GM04503 (cell line): ENCODE measurements at regions not wholly inside any gene's neighbourhood (a gene's known extent, or its start where the extent isn't known, plus 50 kb on each side); places are given as distances from the start of the nearest gene placed in this dataset.
A peak's percentile ranks its signal among the peaks of the same experiment; 100 is the strongest.
"Not testable (repeated sequence)": the region's sequence is repeated elsewhere in the genome, so short reads cannot be mapped to it uniquely, and the experiment has no call there.

Experiments used
- DNase-seq: peaks from one replicate; pipeline ENCODE4 v3.0.0-alpha.2; 2012; ENCODE audit warnings: low read depth

GRCh38 chr3:154819491-154819890, 260.6 kb upstream of the MME start:
- no peak for DNase-seq

- DNase-seq, result no peak
Observed at GRCh38 chr3:154818676-154819255, 261.4 kb upstream of the MME start.

DNA sequence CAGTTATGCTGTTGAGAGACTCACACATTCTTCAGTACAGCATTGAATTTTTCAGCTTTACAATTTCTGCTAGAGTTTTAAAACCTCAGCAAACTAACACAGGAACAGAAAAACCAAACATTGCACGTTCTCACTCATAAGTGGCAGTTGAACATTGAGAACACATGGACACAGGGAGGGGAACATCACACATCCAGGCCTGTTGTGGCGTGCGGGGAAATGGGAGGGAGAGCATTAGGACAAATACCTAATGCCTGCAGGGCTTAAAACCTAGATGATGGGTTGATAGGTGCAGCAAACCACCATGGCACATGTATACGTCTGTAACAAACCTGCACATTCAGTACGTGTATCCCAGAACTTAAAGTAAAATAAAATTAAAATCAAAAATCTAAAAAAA, 270.1 kb upstream of the MME start:
- not testable (repeated sequence) for DNase-seq

DNA sequence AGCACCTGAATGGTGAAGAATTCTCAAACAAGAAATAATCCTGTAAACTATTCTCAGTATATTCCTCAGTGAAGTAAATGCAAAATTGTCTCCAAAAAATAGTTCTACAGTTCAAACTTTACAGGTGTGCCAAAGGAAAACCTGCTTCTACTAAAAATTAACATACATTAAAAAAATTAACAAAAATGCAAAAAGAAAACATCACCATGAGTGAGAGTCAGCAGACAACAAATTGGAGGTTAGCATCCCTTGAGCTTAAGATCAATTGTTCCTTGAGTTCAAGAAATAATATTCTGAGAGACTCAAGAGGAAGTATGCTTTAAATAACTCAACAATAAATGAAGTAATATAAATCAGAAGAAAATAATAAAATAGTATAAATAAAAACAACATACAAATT, 278.4 kb upstream of the MME start:
- no peak for DNase-seq

GRCh38 chr3:154799800-154800199, 280.3 kb upstream of the MME start:
- DNase-seq, result no peak

DNA sequence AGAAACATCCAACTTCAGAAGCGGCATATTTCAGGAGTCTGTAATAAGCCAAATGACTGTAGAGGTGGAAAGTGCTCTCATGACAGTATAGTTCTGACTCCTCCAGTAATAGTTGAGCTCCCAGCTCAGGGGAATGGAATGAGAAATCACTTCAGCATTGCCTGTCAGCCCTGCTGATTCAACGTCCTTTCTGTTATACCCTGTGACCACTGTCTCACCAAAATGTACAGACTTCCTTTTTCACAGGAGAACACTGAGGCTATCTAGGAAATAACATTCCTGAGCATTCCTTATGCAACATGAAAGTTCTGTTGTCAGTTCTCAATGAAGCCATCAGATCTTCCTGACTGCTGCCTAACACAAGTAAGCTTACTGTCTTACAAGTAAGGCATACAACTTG, 284.5 kb upstream of the MME start:
- peak; percentile 91 for DNase-seq

GRCh38 chr3:154794814-154795445, 285.2 kb upstream of the MME start:
- no peak for DNase-seq

DNA sequence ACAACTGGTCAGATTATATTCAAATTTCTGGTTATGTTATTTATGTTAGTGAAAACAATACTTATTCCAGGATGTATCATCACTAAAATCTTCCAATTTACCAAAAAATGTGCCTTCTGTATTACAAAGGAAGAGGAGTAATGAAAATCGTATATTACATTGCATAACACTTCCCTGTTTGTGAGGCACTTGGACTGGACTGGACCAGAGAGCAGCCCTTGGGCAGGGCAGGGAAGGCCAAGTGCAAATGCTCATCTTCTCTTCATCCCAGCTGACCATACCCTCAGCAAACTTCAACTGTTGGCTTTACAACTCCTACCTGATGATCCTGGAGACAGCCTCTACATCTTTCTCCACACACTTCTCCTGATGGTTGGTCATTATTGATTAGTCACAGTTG, 285.7 kb upstream of the MME start:
- DNase-seq, result no peak

DNA sequence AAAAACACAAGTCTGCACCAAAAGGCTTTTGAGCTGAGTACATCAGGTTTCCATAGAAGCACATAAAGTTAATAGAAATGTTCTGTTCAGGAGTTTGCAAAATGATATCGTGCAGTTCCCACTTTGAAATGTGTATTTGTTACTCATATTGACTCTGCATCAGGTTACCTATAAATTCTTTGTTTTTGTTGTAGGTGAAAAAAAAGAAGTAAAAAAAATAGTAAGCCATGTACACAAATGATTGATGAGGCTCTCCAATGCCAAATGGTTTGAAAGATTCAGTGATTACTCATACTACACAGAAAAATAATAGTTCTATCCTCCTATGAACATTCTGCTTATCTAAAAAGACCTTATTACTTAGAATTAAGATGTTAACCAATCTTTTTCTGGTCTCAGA, 287.3 kb upstream of the MME start:
- no peak for DNase-seq

GRCh38 chr3:154791611-154792010, 288.5 kb upstream of the MME start:
- no peak for DNase-seq

DNA sequence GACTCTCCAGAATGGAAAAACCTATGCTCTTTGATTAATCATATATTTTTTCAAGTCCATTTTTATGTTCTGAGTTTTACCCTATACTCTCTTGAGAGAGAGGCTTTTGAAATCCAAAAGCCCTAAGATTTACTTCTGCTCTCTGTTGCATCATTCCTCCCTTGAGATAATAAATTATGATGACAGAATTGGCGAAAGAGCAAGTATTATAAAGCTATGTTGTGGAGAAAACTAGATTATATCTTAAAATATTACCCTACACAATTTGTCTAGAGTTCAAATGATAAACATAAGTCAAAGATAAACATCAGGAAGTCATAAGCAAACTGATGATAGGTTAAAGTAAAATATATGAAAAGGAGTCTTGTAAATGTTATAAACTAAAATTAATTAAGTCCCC, 293.4 kb upstream of the MME start:
- no peak for DNase-seq

GRCh38 chr3:154783521-154783931, 296.6 kb upstream of the MME start:
- DNase-seq, result no peak

DNA sequence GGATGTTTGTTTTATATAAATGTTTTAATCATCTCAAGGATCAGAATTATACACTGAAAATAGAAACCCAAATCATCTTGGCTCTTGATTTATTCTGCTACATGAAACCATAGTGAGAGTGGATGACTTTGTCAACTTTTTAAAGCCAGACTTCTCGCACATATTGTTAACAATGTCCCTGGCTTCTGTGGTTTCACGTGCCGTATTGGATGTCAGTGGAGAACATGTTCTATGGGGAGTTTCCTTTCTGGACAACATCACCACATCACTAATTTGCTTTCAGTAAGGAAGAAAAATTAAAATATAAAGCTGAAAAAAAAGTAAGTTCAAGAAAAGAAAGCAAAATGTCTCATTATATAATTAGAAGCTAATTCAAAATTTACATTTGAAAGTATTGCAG, 297.1 kb upstream of the MME start:
- DNase-seq, result no peak

DNA sequence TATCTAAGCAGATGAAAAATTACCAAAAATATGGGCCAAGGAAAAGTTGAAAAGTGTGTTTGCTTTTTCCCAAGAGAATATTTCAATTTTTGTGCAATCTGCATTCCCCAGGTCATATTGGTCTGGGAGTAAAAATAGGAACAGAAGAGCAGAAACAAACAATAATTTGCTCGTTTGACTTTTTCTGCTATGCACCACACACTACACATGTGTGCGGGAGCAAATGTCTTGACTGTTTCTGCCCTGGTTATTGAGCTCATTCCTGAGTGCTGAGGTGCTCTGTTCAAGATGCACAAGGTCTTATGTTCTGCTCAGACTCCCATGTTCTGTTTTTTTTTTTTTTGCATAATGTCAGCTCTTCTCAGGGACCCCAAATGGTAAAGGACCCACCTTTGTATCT, 298.0 kb upstream of the MME start:
- DNase-seq, result no peak

DNA sequence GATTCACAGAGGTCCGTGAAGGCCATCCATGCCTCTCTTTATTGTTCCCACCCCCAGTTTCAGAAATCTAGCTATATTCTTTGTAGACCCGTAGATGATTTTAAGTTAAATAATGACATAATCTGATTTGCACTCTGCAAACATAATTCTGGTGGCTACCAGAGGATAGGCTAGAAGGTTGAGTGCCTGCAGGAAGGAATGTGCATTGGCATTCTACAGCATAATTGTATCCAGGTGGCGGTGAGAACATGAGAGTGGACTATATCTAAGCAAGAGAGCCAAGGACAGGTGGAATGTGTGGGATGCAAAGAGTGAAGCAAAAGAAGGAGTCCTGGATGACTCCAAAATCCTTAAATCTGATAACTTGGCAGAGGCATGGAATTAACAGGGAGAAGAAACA, 298.5 kb upstream of the MME start:
- no peak for DNase-seq

- no peak for DNase-seq
Observed at GRCh38 chr3:154780263-154780662, 299.9 kb upstream of the MME start.

DNA sequence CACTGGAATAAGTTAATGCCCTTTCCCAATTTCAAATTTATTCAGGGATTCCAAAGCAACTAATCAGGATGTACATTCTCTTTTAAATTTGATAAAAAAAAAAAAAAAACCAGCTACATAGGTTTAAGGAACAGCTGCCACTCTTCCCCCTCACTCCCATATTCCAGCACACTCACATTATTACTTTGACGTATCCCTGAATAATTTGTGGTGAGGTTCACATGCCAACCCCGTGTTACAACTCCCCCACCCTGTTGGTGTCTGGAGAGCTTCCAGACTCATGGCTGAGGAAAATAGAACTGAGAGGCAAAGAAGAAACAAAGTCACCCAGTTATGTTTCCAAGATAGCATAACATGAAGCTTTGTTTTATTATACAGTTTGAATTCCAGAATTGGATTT, 300.5 kb upstream of the MME start:
- no peak for DNase-seq

- DNase-seq, result no peak
Observed at GRCh38 chr3:154778057-154778456, 302.1 kb upstream of the MME start.

DNA sequence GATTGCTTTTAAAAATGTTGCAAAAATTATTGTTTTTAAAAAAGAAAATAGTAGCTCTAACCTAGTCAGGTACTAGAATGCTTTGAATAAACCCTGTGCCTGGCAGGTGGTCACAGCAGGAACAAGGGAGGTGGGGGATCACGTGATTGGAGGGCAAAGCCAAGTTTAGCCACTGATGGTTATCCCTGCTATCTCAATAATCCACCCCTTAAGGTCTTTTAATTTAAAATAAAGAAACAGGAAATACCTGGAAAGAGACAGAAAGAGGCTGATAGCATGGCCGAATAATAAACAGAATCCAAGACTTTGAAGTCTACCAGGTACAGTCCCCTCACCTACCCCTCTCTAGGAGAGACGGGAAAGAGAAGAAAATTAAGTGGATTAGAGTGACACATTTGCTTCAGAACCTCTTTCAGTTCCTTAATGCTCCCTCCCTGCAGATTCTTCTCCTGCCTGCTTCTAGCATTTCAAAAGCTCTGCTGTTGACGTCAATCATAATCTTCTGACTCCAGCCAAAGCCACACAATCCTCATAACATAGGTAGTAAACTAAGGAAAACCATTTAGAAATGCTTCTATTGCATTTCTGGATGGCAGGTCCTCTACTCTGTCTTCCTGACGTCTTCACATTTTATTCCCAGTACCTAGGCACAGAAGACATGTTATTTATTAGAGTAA, 303.4 kb upstream of the MME start:
- DNase-seq, result no peak

GRCh38 chr3:154775821-154776548, 304.1 kb upstream of the MME start:
- no peak for DNase-seq

GRCh38 chr3:154766765-154767503, 313.2 kb upstream of the MME start:
- no peak for DNase-seq

GRCh38 chr3:154764856-154765640, 315.1 kb upstream of the MME start:
- no peak for DNase-seq
